GM11168 (cell line): ENCODE measurements at regions not wholly inside any gene's neighbourhood (a gene's known extent, or its start where the extent isn't known, plus 50 kb on each side); places are given as distances from the start of the nearest gene placed in this dataset.

Experiments used
- in situ Hi-C: fragments of 300-500 bp; cut with MboI; formaldehyde crosslinking; loops from one replicate; pipeline ENCODE4 v1.12.0; 2022; ENCODE audit warnings: low sequenced_read_pairs; ENCODE audit not compliant: unreplicated experiment

DNA sequence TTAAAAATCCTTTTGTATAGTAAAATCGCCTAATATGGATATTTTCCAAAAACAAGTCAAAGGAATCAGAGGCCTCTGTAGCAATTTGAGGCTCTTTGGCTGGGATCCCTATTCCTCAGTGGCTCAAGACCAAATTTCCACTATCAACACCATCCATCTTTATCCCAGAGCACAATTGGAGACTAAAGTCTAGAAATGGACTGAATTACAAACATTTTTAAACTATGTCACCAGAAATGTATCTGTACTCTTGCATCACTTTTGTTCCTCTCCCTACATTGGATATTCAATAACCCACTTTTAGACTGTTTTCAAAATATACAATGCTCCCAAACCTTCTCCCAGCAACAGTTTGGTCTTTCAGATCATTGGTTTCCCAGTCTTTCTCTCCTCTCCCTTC lies 140.4 kb upstream of the KLHL29 start:
- in situ Hi-C loops = no loop called here

- in situ Hi-C loops = no loop called here
Observed at GRCh38 chr2:23246992-23247683, 137.8 kb upstream of the KLHL29 start.

DNA sequence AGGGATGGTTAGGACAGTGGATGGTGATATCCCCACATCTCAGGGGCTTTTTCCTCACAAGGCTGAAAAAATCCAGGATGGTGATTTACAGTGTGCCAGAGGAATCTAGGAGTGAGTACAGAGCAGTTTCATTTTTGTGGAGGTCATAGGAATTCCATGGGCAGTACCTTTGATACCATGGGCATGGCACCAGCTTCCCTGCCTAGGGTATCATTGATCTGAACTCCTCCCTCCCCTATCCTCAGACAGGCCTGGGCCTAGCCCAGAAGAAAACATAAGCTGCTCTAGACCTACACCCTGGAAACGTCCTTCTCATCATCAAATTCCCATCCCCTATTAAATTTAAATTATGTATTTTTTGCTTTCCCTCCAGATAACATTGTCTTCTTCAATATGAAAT lies 136.3 kb upstream of the KLHL29 start:
- in situ Hi-C loops = no loop called here

DNA sequence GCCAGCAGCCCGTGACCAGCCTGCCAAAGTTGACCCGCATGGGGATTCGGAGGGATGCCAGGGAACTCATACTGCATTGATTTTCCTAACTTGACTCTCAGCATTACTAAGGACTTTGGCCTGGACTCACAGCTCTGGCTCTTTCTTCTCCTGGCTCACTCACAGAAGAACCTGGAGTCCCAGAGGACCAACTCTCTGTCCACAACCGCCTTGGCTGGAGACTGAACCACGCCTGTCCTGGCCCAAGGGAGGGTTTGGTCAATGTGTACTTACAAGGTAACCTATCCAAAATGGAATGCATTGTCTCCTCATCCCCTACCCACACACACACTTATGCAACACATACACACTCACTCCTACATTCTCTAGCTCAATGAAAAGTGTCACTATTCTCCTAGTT lies 135.6 kb upstream of the KLHL29 start:
- in situ Hi-C loops = no loop called here

DNA sequence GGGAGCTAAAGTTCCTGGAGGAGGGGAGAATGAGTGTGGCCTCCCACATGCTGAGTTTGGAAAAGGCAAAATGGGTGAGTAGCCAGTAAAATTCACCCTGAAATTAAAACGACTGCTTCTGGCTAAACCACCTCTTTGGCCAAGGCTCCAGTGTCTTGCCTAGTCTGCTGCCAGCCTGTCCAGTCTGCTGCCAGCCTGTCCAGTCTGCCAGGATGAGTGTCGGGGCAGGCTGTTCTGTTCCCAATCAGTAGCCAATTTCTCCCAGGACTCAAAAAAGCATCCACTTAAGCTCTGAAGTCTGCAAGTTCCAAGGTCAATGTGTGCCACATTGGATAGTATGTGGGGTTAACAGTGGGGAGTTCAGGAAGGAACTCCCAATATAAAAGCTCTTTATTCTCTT lies 134.6 kb upstream of the KLHL29 start:
- in situ Hi-C loops = no loop called here

- in situ Hi-C loops = no loop called here
Observed at GRCh38 chr2:23256643-23257042, 128.3 kb upstream of the KLHL29 start.

DNA sequence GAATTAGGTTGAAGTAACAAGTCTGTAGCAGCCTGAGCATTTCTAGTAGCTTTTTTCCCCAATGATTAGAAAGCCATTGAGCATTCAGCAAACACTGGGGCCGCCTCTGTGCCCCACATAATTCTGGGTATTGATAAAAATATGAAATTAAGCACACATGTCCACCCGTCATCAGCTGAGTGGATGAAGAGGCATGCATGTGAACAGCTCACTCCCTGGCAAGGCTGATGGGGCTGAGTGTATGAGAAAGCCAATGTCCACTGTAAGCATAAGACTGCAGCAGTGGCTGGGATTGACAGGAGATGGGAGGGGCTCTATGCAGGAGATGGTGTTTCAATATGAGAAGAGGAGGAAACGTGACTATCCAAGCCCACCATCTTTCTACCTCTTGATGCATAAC lies 124.4 kb upstream of the KLHL29 start:
- in situ Hi-C loops = no loop called here

DNA sequence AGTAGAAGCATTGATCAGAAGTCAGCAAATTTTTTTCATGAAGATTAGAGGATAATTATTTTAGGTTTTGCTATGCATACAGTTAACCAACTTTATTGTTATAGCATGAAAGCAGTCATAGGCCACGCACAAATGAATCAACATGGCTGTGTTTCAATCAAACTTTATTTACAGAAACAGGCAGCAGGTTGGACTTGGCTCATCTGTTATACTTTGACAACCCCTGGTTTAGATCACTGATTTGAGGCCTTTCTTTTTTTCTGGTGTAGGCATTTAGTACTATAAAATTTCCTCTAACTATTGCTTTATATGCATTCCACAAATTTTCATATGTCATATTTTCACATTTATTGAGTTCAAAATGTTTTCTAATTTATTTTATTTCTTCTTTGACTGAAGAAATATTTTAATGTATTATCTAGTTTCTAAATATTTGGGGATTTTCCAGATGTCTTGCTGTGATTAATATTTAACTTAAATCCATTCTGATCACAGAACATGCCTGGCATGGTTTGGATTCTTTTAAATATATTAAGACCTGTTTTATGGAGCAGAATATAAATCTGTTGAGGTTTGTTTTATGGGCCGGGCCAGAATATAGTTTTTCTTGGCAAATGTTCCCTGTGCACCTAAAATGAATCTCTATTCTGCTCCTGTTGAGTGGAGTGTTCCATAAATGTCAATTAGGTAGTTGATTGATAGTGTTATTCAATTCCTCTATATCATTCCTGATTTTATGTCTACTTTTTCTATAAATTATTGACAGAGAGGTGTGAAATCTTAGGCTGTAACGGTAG lies 116.3 kb upstream of the KLHL29 start:
- in situ Hi-C loops = no loop called here

GRCh38 chr2:23269747-23270146 lies 115.2 kb upstream of the KLHL29 start:
- in situ Hi-C loops = no loop called here

DNA sequence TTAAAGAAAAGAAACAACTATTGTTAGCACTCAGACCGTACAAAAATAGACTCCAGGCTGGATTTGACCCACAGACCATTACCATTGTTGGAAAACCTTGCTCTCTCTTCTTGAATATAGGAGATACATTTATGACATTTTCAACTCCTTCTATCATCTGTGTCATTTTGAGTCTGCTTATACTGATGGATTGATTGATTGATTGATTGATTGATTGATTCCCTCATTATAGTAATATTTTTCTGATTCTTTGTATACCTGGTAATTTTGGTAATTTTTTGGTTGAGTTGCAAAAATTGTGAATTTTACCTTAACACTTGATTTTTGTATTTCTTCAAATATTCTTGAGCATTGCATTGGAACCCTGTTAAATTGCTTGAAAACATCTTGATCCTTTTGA lies 114.2 kb upstream of the KLHL29 start:
- in situ Hi-C loops = no loop called here

- in situ Hi-C loops = no loop called here
Observed at GRCh38 chr2:23271230-23271629, 113.7 kb upstream of the KLHL29 start.

- in situ Hi-C loops = no loop called here
Observed at GRCh38 chr2:23273786-23274185, 111.2 kb upstream of the KLHL29 start.

GRCh38 chr2:23280401-23280800 lies 104.6 kb upstream of the KLHL29 start:
- in situ Hi-C loops = no loop called here

DNA sequence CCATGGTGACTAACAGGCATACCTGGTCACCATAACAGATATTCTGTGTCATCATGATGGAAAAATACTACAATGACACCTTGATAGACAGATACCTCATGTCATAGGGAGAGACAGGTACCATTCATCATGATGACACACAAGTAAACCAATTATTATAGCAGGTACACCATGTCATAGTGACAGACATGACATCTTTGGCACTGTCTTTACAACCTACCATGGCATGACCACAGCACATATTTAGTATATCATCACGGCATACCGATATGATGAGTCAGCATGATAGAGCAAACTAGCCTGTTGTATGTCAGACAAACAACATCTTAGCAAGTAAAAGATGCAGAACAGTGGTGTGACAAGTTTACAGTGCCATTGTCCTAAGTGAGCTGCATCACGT lies 101.3 kb upstream of the KLHL29 start:
- in situ Hi-C loops = no loop called here

- in situ Hi-C loops = no loop called here
Observed at GRCh38 chr2:23285091-23285800, 99.7 kb upstream of the KLHL29 start.

GRCh38 chr2:23286031-23286757 lies 98.8 kb upstream of the KLHL29 start:
- in situ Hi-C loops = no loop called here

DNA sequence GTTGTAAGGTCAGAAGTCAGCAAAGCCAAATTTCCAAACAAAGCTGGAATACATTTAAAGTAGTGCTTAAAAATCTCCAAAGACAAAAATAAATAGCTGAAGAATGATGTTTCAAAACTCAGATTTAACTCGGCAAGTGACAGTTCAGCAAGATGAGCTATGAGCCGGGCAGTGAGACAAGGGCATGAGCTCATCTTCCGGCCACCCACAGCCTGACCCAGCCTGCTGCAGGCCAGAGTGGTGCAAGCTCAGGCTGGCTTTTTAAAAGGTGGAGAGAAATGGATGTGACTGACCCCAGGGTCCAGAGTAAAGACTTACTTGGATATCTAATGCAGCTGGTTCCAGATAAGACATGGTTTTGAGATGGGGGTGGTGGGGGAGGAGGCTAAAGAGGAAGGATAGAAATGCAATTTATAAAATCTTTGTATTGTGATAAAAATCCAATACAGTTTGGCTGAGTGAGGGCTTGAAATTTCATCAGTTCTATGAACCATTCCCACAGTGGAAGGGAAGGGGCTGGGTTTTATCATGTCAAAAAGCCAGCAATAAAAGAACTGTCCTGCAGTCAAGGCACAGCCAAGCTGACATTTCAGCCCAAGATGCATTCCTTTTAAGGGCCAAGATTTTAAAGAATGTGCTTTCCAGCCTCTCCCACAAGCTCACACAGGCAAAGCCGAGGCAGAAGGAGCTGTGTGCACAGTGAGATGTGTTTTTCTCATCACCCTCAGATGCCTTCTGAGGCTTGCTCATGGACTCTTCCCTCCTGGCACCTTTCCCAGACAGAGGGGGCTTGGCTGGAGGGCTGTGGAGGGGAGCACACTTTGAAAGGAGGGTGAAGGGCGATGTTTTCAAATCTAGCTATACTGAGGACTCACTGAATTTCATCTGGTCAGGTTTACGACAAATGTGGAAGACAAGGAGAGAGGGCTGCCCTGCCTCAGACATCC lies 97.9 kb upstream of the KLHL29 start:
- in situ Hi-C loops = no loop called here

DNA sequence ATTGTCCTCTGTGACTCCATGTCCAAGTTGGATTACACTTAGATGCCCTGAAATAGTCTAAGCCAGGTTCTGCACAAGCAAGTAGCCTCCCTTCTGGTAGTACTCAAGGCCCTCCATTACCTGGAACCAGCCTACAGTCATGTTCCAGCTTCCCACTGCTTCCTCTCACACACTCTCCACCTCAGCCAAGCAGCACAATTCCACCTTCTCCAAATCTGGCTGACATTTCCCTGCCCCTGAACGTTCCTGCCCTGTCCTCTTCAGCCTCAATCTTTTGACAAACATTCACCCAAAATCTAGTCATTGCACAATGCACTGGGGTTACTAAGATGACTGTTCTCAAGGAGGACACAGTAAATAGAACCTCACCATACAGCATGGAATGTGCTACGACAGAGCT lies 95.3 kb upstream of the KLHL29 start:
- in situ Hi-C loops = no loop called here

- in situ Hi-C loops = no loop called here
Observed at GRCh38 chr2:23291239-23291638, 93.7 kb upstream of the KLHL29 start.

- in situ Hi-C loops = no loop called here
Observed at GRCh38 chr2:23292024-23292423, 93.0 kb upstream of the KLHL29 start.
